ENCODE measurements at regions not wholly inside any gene's neighbourhood (a gene's known extent, or its start where the extent isn't known, plus 50 kb on each side); places are given as distances from the start of the nearest gene placed in this dataset.

- DNase-seq = no peak
Measured at GRCh38 chr3:101172516-101172915, 147.9 kb downstream of the IMPG2 start.

GRCh38 chr3:101171681-101172191 is 148.6 kb downstream of the IMPG2 start:
- no peak for DNase-seq

- DNase-seq = no peak
Measured at GRCh38 chr3:101170806-101171558, 149.4 kb downstream of the IMPG2 start.

GRCh38 chr3:101170062-101170771 is 150.2 kb downstream of the IMPG2 start:
- DNase-seq = no peak

GRCh38 chr3:101169516-101169915 is 150.9 kb downstream of the IMPG2 start:
- DNase-seq = no peak

- DNase-seq = no peak
Measured at GRCh38 chr3:101167376-101167775, 153.0 kb downstream of the IMPG2 start.

- no peak for DNase-seq
Measured at GRCh38 chr3:101166150-101166549, 154.2 kb downstream of the IMPG2 start.

- no peak for DNase-seq
Measured at GRCh38 chr3:101163554-101163953, 156.8 kb downstream of the IMPG2 start.

- DNase-seq = no peak
Measured at GRCh38 chr3:101159478-101159877, 160.9 kb downstream of the IMPG2 start.

- no peak for DNase-seq
Measured at GRCh38 chr3:101158374-101158773, 162.0 kb downstream of the IMPG2 start.

- no peak for DNase-seq
Measured at GRCh38 chr3:101156787-101157345, 163.5 kb downstream of the IMPG2 start.

GRCh38 chr3:101155825-101156224 is 162.6 kb upstream of the ABI3BP start:
- no peak for DNase-seq

GRCh38 chr3:101154401-101154800 is 161.2 kb upstream of the ABI3BP start:
- DNase-seq = no peak

- DNase-seq = no peak
Measured at GRCh38 chr3:101151286-101151913, 158.2 kb upstream of the ABI3BP start.

- no peak for DNase-seq
Measured at GRCh38 chr3:101150504-101150903, 157.3 kb upstream of the ABI3BP start.

GRCh38 chr3:101149707-101150106 is 156.5 kb upstream of the ABI3BP start:
- DNase-seq = no peak

GRCh38 chr3:101149251-101149650 is 156.0 kb upstream of the ABI3BP start:
- DNase-seq = no peak

- DNase-seq = no peak
Measured at GRCh38 chr3:101148001-101148400, 154.8 kb upstream of the ABI3BP start.

GRCh38 chr3:101146946-101147345 is 153.7 kb upstream of the ABI3BP start:
- DNase-seq = no peak

GRCh38 chr3:101144105-101144504 is 150.9 kb upstream of the ABI3BP start:
- DNase-seq = no peak

- DNase-seq = no peak
Measured at GRCh38 chr3:101143012-101143411, 149.8 kb upstream of the ABI3BP start.

GRCh38 chr3:101142160-101142559 is 148.9 kb upstream of the ABI3BP start:
- no peak for DNase-seq

- no peak for DNase-seq
Measured at GRCh38 chr3:101141135-101141534, 147.9 kb upstream of the ABI3BP start.

All from stimulated activated naive CD4-positive, alpha-beta T cell (primary cell).